Ishikawa (cell line): ENCODE measurements at regions not wholly inside any gene's neighbourhood (a gene's known extent, or its start where the extent isn't known, plus 50 kb on each side); places are given as distances from the start of the nearest gene placed in this dataset.

ENCODE experiments used
- CEBPB ChIP-seq: IDR thresholded peaks from 2 replicates; pipeline ENCODE4 v1.6.1; 2012
- CREB1 ChIP-seq: IDR thresholded peaks from 2 replicates; pipeline ENCODE4 v1.6.1; 2012; ENCODE audit warnings: low read depth
- EGR1 ChIP-seq: IDR thresholded peaks from 2 replicates; pipeline ENCODE4 v1.6.1; 2012
- EP300 ChIP-seq: IDR thresholded peaks from 2 replicates; pipeline ENCODE4 v1.6.1; 2012; ENCODE audit warnings: borderline replicate concordance
- FOXM1 ChIP-seq: IDR thresholded peaks from 2 replicates; pipeline ENCODE4 v1.6.1; 2012; ENCODE audit warnings: low read depth, borderline replicate concordance
- MAX ChIP-seq: IDR thresholded peaks from 2 replicates; pipeline ENCODE4 v1.6.1; 2012
- RAD21 ChIP-seq: IDR thresholded peaks from 2 replicates; pipeline ENCODE4 v1.6.1; 2012; ENCODE audit warnings: low read depth
- REST ChIP-seq: IDR thresholded peaks from 2 replicates; pipeline ENCODE4 v1.6.1; 2012; ENCODE audit warnings: low read depth, mild to moderate bottlenecking
- TAF1 ChIP-seq: IDR thresholded peaks from 2 replicates; pipeline ENCODE4 v1.6.1; 2012; ENCODE audit warnings: low read depth, mild to moderate bottlenecking
- TCF12 ChIP-seq: IDR thresholded peaks from 2 replicates; pipeline ENCODE4 v1.6.1; 2012; ENCODE audit warnings: low read depth
- USF1 ChIP-seq: IDR thresholded peaks from 2 replicates; pipeline ENCODE4 v1.6.1; 2012
- YY1 ChIP-seq: IDR thresholded peaks from 2 replicates; pipeline ENCODE4 v1.6.1; 2012; ENCODE audit warnings: low read depth
- ZBTB7A ChIP-seq: IDR thresholded peaks from 2 replicates; pipeline ENCODE4 v1.6.1; 2012; ENCODE audit warnings: low read depth

GRCh38 chr22:48823941-48824340 is 1003.7 kb downstream of the BRD1 start:
- TF ChIP-seq EGR1 = no peak
- no peak for TF ChIP-seq YY1
- no peak for TF ChIP-seq CREB1
- no peak for TF ChIP-seq MAX
- no peak for TF ChIP-seq CEBPB
- no peak for TF ChIP-seq TCF12
- no peak for TF ChIP-seq ZBTB7A
- TF ChIP-seq REST = no peak
- no peak for TF ChIP-seq TAF1
- no peak for TF ChIP-seq USF1
- no peak for TF ChIP-seq FOXM1
- no peak for TF ChIP-seq EP300
- no peak for TF ChIP-seq RAD21
